Astrocyte (in vitro differentiated cells and primary cell): ENCODE measurements at regions not wholly inside any gene's neighbourhood (a gene's known extent, or its start where the extent isn't known, plus 50 kb on each side); places are given as distances from the start of the nearest gene placed in this dataset.

Experiments
- DNase-seq: peaks from one replicate; pipeline ENCODE4 v3.0.0-alpha.2; 2010; ENCODE audit warnings: low read depth
- FAIRE-seq: peaks from 2 replicates; lab custom pipeline; 2011; peaks lifted over from hg19 to GRCh38; lab: Jason Lieb, UNC
- H2AFZ ChIP-seq: 2 replicates; pipeline ENCODE4 v1.6.0; 2012; ENCODE audit warnings: low read depth, low read length, inconsistent platforms
- H3K27ac ChIP-seq: 2 replicates; pipeline ENCODE4 v1.5.1; 2011; ENCODE audit warnings: low read depth, low read length, inconsistent platforms
- H3K27me3 ChIP-seq: 2 replicates; pipeline ENCODE4 v1.6.0; 2011; ENCODE audit warnings: low read length, inconsistent platforms; ENCODE audit not compliant: insufficient read depth
- H3K36me3 ChIP-seq: 2 replicates; pipeline ENCODE4 v1.5.1; 2011; ENCODE audit warnings: low read length, inconsistent platforms; ENCODE audit not compliant: insufficient read depth
- H3K4me1 ChIP-seq: 2 replicates; pipeline ENCODE4 v1.5.1; 2011; ENCODE audit warnings: low read length, inconsistent platforms; ENCODE audit not compliant: insufficient read depth
- H3K4me2 ChIP-seq: 2 replicates; pipeline ENCODE4 v1.6.0; 2012; ENCODE audit warnings: low read length, inconsistent platforms
- H3K4me3 ChIP-seq: 2 replicates; pipeline ENCODE4 v1.5.1; 2011; ENCODE audit warnings: low read depth, mild to moderate bottlenecking, low read length, inconsistent platforms; ENCODE audit not compliant: insufficient read depth
- H3K79me2 ChIP-seq: 2 replicates; pipeline ENCODE4 v1.6.0; 2012; ENCODE audit warnings: mild to moderate bottlenecking, low read length, inconsistent platforms; ENCODE audit not compliant: insufficient read depth
- H3K9ac ChIP-seq: 2 replicates; pipeline ENCODE4 v1.6.0; 2012; ENCODE audit warnings: mild to moderate bottlenecking, low read length, inconsistent platforms
- H3K9me3 ChIP-seq: 2 replicates; pipeline ENCODE4 v1.5.1; 2012; ENCODE audit warnings: low read depth, mild to moderate bottlenecking, low read length, inconsistent platforms; ENCODE audit not compliant: insufficient read depth
- H4K20me1 ChIP-seq: 2 replicates; pipeline ENCODE4 v1.6.0; 2012; ENCODE audit warnings: low read length, inconsistent platforms; ENCODE audit not compliant: insufficient read depth
- H3K27ac Mint-ChIP-seq: one replicate; pipeline ENCODE4 v1.8.0; 2021; ENCODE audit warnings: mild to moderate bottlenecking, mixed read lengths; ENCODE audit not compliant: unreplicated experiment
- H3K27me3 Mint-ChIP-seq: one replicate; pipeline ENCODE4 v1.8.0; 2021; ENCODE audit warnings: low read depth, mixed read lengths; ENCODE audit not compliant: unreplicated experiment
- H3K36me3 Mint-ChIP-seq: one replicate; pipeline ENCODE4 v1.8.0; 2021; ENCODE audit warnings: low read depth, mixed read lengths; ENCODE audit not compliant: unreplicated experiment
- H3K4me1 Mint-ChIP-seq: one replicate; pipeline ENCODE4 v1.8.0; 2021; ENCODE audit warnings: low read depth, mixed read lengths; ENCODE audit not compliant: unreplicated experiment
- H3K4me3 Mint-ChIP-seq: one replicate; pipeline ENCODE4 v1.8.0; 2021; ENCODE audit warnings: mild to moderate bottlenecking, moderate library complexity, mixed read lengths; ENCODE audit not compliant: unreplicated experiment
- H3K9me3 Mint-ChIP-seq: one replicate; pipeline ENCODE4 v1.8.0; 2021; ENCODE audit warnings: mild to moderate bottlenecking, mixed read lengths; ENCODE audit not compliant: unreplicated experiment
- EZH2 ChIP-seq: IDR thresholded peaks from 2 replicates; pipeline ENCODE4 v1.6.1; 2012; ENCODE audit warnings: mild to moderate bottlenecking, low read length, inconsistent platforms; ENCODE audit not compliant: insufficient read depth
- TF ChIP-seq, protein P1 (sequence below): IDR thresholded peaks from 2 replicates; pipeline ENCODE4 v1.5.1; 2011; ENCODE audit warnings: low read depth, mild to moderate bottlenecking, inconsistent platforms, low read length, moderate library complexity; ENCODE audit not compliant: insufficient read depth

DNA sequence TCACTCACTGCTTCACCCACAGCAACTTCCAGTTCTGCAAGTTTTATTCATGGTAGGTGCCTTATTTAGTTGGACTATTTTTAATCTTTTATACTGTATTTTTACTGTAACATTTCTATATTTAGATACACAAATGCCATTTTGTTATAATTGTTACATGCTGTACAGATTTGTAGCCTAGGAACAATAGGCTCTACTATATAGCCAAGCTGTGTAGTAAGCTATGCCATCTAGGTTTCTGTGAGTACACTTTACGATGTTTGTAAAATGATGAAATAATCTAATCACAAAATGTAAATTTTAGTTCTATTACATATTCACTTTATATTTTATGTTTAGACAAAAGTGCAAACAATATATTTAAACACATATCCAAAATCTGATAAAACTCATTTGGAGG lies 1187.8 kb downstream of the TECRL start:
- Mint-ChIP-seq H3K27me3 (no peaks in the 10 kb centered on the region), H3K27ac (no peak overlapping the region), H3K9me3 (peaks cover 13% of the 10 kb centered on the region), H3K4me3 (no peak overlapping the region), H3K36me3 (no peaks in the 10 kb centered on the region), H3K4me1 (peaks cover 14% of the 10 kb centered on the region)
- Histone ChIP-seq H3K9ac (no peak overlapping the region), H3K79me2 (no peaks in the 10 kb centered on the region), H3K9me3 (peaks cover 6% of the 10 kb centered on the region), H3K4me1 (no peaks in the 10 kb centered on the region), H3K4me2 (no peak overlapping the region), H2AFZ (no peak overlapping the region), H3K27ac (no peak overlapping the region), H3K4me3 (no peak overlapping the region), H3K27me3 (no peaks in the 10 kb centered on the region), H4K20me1 (no peaks in the 10 kb centered on the region), H3K36me3 (no peaks in the 10 kb centered on the region)
- no peak for TF ChIP-seq EZH2
- TF ChIP-seq, protein P1, sequence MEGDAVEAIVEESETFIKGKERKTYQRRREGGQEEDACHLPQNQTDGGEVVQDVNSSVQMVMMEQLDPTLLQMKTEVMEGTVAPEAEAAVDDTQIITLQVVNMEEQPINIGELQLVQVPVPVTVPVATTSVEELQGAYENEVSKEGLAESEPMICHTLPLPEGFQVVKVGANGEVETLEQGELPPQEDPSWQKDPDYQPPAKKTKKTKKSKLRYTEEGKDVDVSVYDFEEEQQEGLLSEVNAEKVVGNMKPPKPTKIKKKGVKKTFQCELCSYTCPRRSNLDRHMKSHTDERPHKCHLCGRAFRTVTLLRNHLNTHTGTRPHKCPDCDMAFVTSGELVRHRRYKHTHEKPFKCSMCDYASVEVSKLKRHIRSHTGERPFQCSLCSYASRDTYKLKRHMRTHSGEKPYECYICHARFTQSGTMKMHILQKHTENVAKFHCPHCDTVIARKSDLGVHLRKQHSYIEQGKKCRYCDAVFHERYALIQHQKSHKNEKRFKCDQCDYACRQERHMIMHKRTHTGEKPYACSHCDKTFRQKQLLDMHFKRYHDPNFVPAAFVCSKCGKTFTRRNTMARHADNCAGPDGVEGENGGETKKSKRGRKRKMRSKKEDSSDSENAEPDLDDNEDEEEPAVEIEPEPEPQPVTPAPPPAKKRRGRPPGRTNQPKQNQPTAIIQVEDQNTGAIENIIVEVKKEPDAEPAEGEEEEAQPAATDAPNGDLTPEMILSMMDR = no peak
- DNase-seq = no peak
- no peak for FAIRE-seq

DNA sequence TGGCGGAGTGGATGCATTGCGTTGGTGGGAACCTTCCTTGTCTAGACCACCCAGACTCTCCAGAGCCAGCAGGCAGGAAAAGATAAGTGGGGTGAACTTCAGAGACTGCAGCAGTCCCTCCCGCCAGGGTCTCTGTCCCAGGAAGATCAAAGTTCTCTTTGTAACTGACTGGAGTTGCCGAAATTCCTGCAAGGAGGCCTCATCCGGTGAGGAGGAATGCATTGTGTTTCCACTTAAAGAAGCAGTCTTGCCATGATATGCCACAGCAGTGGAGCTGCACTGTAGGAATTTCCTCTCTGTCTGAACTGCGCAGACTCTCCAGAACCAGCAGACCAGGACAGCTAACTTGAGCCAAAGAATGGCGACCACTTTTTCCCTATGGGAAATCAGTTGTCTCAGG lies 1190.4 kb downstream of the TECRL start:
- peaks cover 20% of the 10 kb centered on the region for H3K9me3 Mint-ChIP-seq
- TF ChIP-seq EZH2 = no peak
- TF ChIP-seq, protein P1 = no peak
- peaks cover 18% of the 10 kb centered on the region for H3K4me1 Mint-ChIP-seq
- Histone ChIP-seq H2AFZ (no peak overlapping the region), H3K79me2 (no peaks in the 10 kb centered on the region), H3K27ac (no peak overlapping the region), H3K9ac (no peak overlapping the region), H3K36me3 (no peaks in the 10 kb centered on the region), H3K4me1 (no peaks in the 10 kb centered on the region), H3K9me3 (peaks cover 6% of the 10 kb centered on the region), H3K4me3 (no peak overlapping the region), H4K20me1 (no peaks in the 10 kb centered on the region), H3K27me3 (no peaks in the 10 kb centered on the region), H3K4me2 (no peak overlapping the region)
- no peaks in the 10 kb centered on the region for H3K36me3 Mint-ChIP-seq
- peak overlapping the region; percentile 66 for H3K27ac Mint-ChIP-seq
- DNase-seq (no peak), FAIRE-seq (no peak)
- H3K4me3 Mint-ChIP-seq = no peak overlapping the region
- H3K27me3 Mint-ChIP-seq = no peaks in the 10 kb centered on the region

DNA sequence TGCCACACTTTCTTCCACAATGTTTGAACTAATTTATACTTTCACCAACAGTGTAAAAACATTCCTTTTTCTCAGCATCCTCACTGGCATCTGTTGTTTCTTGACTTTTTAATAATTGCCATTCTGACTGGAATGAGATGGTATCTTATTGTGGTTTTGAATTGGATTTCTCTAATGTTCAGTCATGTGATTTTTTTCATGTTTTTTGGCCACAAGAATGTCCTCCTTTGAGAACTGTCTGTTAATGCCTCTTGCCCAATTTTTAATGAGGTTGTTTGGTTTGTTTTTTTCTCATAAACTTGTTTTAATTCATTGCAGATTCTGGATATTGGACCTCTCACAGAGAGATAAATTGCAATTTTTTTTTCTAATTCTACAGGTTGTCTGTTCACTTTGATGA lies 1195.2 kb downstream of the TECRL start:
- no peak for FAIRE-seq
- H3K36me3 Mint-ChIP-seq = no peaks in the 10 kb centered on the region
- H3K9me3 ChIP-seq = no peaks in the 10 kb centered on the region
- H3K36me3 ChIP-seq = no peaks in the 10 kb centered on the region
- H3K9ac ChIP-seq = no peak overlapping the region
- TF ChIP-seq, protein P1 = no peak
- no peak for TF ChIP-seq EZH2
- H3K4me1 Mint-ChIP-seq = peaks cover 34% of the 10 kb centered on the region
- H3K4me3 Mint-ChIP-seq = no peak overlapping the region
- H3K27ac ChIP-seq = no peak overlapping the region
- peaks cover 21% of the 10 kb centered on the region for H3K9me3 Mint-ChIP-seq
- no peak overlapping the region for H2AFZ ChIP-seq
- no peak for DNase-seq
- H3K27ac Mint-ChIP-seq = peak overlapping the region; percentile 73
- H3K27me3 ChIP-seq = no peaks in the 10 kb centered on the region
- no peaks in the 10 kb centered on the region for H3K27me3 Mint-ChIP-seq
- no peaks in the 10 kb centered on the region for H4K20me1 ChIP-seq
- no peaks in the 10 kb centered on the region for H3K4me1 ChIP-seq
- H3K4me3 ChIP-seq = no peak overlapping the region
- H3K4me2 ChIP-seq = no peak overlapping the region
- no peaks in the 10 kb centered on the region for H3K79me2 ChIP-seq
